ENCODE measurements at regions not wholly inside any gene's neighbourhood (a gene's known extent, or its start where the extent isn't known, plus 50 kb on each side); places are given as distances from the start of the nearest gene placed in this dataset.
"Not testable (repeated sequence)": the region's sequence is repeated elsewhere in the genome, so short reads cannot be mapped to it uniquely, and the experiment has no call there.

GRCh38 chr5:66234241-66234640 is 90.1 kb downstream of the SREK1 start:
- DNase-seq, result no peak

GRCh38 chr5:66238435-66238834 is 94.3 kb downstream of the SREK1 start:
- DNase-seq, result no peak

GRCh38 chr5:66239034-66239433 is 94.9 kb downstream of the SREK1 start:
- DNase-seq, result no peak

DNA sequence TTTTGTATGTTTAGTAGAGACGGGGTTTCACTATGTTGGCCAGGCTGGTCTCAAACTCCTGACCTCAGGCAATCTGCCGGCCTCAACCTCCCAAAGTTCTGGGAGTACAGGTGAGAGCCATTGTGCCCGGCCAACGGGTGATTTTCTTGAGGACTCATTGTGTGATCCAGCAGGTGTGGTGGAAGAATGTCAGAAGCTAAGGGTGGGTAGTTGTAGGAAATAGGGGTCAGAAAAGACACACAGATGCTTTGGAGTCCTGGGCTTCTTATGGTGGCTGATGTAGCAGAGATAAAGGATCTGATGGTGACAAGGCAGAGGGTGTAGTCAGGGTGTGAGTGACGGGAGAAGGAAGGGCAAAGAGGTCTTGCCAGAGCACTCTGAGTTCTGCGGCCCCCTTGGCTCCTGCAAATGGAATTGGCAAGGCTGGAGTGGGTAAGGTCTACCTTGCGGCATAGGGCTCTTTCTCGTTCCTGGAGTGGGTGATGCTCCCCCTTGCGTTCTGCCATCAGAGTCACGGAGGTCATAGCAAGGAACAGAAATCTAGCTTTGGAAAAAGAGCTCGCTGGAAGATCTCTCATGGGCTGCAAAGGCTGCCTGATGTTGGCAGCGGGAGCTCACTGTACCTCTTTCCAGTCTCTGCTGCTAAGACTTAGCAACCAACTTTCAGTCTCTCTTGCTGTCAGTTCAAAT is 97.2 kb downstream of the SREK1 start:
- no peak for DNase-seq

DNA sequence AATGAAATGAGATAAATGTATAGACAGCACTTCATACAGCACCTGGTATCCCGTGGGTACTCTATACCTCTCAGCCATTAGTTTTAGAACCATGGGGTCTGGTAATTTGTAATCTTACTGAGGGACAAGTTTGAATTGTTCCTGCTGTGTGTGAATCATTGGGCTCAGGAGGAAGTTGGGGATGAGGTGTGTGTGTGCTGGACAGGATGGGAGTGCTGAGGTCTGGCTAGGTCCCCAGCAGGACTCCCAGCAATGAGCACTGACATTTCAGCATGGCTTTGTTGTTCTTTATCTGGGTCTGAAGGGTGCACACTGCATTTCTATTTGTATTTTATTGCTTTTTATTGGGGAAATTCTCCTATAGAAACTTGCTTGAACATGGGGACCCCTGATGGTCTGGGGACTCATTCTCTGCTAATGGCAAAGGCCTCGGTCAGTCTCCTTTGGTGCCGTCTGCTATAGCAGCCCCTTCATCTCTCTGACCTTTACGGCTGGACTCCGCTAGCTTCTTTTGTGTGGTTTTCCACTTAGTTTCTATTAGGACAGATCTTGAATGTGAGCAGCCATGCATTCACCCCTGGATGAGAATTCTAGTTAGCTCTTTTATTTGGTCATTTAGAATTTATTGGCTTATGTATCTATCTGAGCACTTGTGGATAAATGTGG is 98.1 kb downstream of the SREK1 start:
- no peak for DNase-seq

- no peak for DNase-seq
Observed at GRCh38 chr5:66246608-66247007, 102.5 kb downstream of the SREK1 start.

DNA sequence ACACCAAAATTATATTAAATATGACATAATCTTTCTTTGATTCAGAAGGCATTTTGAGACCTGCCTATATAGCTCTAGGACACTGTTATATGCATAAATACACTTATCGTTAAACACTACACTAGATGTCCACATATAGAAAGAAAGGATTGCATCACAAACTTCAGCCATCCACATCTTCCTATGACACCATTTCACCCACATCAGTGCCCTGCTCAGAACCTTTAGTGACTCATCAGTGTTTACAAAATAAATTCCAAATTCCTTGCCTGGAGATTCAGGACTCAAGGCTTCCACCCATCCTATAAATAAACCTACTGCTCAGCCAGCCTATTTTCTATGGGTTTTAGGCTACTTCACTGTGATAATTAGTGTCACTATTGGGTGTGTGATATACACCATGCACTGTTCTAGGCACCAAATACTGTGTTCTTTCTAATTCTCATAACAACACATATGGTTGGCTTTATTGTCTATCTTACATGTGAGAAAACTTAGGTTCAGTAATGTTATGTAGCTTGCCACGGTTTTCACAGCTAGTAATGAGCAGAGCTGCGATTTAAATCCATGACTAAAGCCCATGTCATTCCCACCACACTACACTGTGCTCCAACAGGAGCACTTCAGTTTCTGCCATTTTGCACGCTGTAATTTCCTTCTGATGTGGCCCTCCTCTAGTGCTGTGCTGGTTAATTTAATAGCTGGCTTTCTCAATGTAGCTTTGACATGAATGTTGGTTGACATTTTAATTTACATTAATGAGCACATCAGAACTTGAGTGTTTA is 103.3 kb downstream of the SREK1 start:
- DNase-seq, result no peak

GRCh38 chr5:66248874-66249273 is 104.8 kb downstream of the SREK1 start:
- no peak for DNase-seq

GRCh38 chr5:66249920-66250319 is 105.8 kb downstream of the SREK1 start:
- no peak for DNase-seq

- no peak for DNase-seq
Observed at GRCh38 chr5:66252849-66253248, 108.7 kb downstream of the SREK1 start.

- DNase-seq, result no peak
Observed at GRCh38 chr5:66255714-66256113, 111.6 kb downstream of the SREK1 start.

DNA sequence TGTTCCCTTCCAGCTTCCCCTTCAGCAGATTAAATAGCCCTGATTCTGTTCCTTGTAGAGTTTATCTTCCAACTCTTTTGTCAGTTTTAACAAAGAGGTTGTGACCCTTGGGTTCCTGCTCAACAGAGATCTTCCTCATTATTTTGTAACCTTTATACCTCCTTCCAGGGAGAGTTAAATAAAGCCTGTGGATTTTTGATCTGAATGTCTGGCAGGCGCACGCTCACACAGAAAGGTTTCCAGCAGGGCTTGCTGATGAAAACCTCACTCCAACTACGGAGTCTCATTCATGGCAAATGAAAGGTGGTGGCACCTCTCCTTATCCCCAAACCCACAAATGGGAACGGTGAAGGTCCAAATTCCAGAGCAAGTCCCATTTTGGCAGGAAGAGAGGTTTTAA is 129.0 kb downstream of the SREK1 start:
- DNase-seq, result no peak

GRCh38 chr5:66276986-66277385 is 132.9 kb downstream of the SREK1 start:
- DNase-seq, result no peak

- no peak for DNase-seq
Observed at GRCh38 chr5:66277981-66278380, 133.9 kb downstream of the SREK1 start.

- DNase-seq, result no peak
Observed at GRCh38 chr5:66281294-66281693, 137.2 kb downstream of the SREK1 start.

DNA sequence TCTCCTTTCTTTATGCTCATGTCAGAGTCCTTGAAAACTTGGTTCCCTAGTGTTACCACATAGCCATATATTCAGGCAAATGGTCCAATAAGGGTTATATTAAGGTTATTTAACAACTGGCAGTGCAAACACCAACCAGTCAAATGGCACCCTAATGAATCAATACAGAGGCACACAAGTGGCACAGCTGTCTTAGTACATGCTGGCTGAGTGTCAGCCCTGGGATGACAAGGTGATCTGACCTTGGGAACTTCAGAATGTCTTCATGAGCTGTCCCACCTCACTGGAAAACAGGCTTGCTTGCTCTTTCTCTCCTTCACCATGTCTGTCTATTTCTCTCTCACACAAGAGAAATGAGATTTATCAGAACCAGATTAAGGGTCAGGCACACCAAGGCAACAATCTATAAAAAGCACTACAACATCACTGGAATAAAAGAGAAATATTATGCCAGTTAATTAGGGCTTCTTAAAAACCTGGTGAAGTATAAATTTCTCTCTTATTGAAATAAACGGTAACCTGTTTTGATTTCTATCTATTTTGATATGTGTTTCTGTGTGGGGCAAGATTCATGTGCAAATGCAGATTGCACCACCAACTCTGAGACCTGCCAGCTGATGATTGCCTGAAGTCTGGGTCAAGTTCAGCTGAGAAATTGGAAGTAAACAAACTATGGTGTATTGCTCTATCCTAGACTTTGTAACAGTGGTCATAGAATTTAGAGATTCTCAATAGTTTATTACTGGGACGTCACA is 140.7 kb downstream of the SREK1 start:
- no peak for DNase-seq

DNA sequence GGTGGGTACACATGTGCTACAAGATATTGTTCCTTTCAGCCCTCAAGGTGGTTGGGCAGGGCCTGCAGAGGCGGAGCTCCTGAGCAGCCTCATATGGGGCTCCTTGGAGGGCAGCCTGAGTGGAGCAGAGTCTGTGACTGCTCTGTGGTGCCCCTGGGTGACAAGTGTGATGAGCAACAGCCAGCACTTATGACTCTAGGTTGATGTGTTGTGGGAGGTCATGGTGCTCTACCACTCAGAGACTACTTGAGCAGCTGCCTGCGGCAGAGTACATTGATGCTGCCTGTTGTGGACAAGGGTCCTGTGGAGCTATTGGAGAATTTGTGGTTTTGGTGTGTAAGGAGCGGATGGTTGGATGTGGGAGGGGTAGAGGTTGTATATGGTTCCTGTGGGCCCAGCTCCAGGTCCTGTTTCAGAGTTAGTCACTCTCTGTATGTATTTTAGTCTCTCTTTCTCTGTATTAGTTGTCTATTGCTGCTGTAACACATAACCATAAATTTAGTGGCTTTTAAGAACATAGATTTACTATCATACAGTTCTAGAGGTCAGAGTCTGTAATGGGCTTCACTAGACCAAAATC is 141.3 kb downstream of the SREK1 start:
- DNase-seq, result no peak

DNA sequence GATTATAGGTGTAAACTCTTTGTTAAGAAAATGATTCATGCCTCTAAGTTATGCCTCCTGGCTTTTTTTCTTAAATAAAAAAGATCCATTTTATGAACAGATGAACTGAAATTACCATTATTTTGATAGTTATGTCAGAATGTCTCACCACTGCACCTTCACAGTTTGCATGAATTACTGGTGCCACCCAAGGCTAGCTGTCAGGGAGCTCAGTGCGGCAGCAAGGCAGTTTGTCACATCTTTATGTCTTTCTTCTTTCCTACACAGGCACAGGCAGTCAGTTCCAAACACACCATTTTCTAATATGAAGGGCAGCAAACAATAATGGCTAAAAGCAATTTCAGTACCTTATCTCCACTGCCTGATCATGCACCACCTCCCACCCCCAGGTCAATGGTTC is 147.7 kb downstream of the SREK1 start:
- no peak for DNase-seq

GRCh38 chr5:66293851-66294250 is 149.8 kb downstream of the SREK1 start:
- DNase-seq, result not testable (repeated sequence)

GRCh38 chr5:66299463-66299862 is 155.4 kb downstream of the SREK1 start:
- no peak for DNase-seq

DNA sequence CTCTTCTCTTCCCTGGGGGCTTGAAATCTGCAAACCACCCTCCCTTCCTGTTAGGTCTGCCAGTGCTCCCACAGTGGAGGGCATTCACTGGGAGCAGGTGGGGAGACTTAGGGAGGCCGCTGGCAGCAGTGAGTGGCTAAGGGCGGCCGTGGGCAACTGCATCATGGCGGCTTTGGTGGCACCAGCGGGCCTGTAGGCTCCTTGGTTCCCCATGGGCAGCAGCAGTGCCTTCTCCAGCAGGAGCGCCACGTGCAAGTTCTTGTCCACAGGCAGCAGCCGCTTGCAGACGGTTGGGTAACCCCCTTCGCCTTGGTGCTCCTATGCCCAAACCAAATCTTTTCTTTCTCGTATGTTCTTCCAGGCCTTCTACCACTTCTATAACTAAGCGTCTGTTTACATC is 158.2 kb downstream of the SREK1 start:
- no peak for DNase-seq

GRCh38 chr5:66306105-66306843 is 162.2 kb downstream of the SREK1 start:
- peak; percentile 69 for DNase-seq

All from femur (tissue), 1 donor.